ENCODE measurements at regions not wholly inside any gene's neighbourhood (a gene's known extent, or its start where the extent isn't known, plus 50 kb on each side); places are given as distances from the start of the nearest gene placed in this dataset.

GRCh38 chr20:56827763-56828162 lies 198.7 kb downstream of the TFAP2C start:
- Histone ChIP-seq H2BK15ac (ENCODE audit: low read depth, low read length) (no peak overlapping the region), H3K9ac (ENCODE audit: extremely low read depth, insufficient read length, low read length) (no peak overlapping the region), H4K20me1 (ENCODE audit: control insufficient read depth, insufficient read depth, insufficient read length) (no peaks in the 10 kb centered on the region), H3K79me2 (ENCODE audit: insufficient read depth, low read length) (no peaks in the 10 kb centered on the region), H2AK5ac (ENCODE audit: insufficient read length, low read length) (no peak overlapping the region), H3K23me2 (ENCODE audit: insufficient read length, low read depth, low read length, poor library complexity, severe bottlenecking) (no peaks in the 10 kb centered on the region), H3K18ac (ENCODE audit: insufficient read length, low read depth, low read length) (no peak overlapping the region), H3K27me3 (ENCODE audit: insufficient read depth, low read length) (no peaks in the 10 kb centered on the region), H3K9me3 (ENCODE audit: control insufficient read depth, low read depth, low read length) (no peaks in the 10 kb centered on the region), H4K91ac (ENCODE audit: insufficient read length, low read depth, low read length) (no peak overlapping the region), H3K4me1 (ENCODE audit: insufficient read depth, low read length) (peaks cover 3% of the 10 kb centered on the region; the same call in 1 of the 2 replicates), H3K27ac (ENCODE audit: insufficient read length, low read depth, low read length) (no peak overlapping the region), H4K8ac (replicated peaks; ENCODE audit: insufficient read length, low read depth, low read length) (no peak overlapping the region), H3K23ac (ENCODE audit: insufficient read length, low read depth, low read length) (no peak overlapping the region), H2AFZ (ENCODE audit: low read length) (no peak overlapping the region), H3K4ac (ENCODE audit: low read depth, low read length) (no peak overlapping the region), H3K4me2 (ENCODE audit: insufficient read depth, insufficient read length, low read length) (no peak overlapping the region), H4K5ac (ENCODE audit: insufficient read length, low read depth, low read length) (no peak overlapping the region), H2BK12ac (ENCODE audit: insufficient read length, low read depth, low read length) (no peak overlapping the region), H2BK20ac (ENCODE audit: low read depth, low read length, poor library complexity, severe bottlenecking) (no peak overlapping the region), H2BK5ac (ENCODE audit: insufficient read length, low read length) (no peak overlapping the region), H3T11ph (ENCODE audit: low read length) (no peak overlapping the region), H3K79me1 (ENCODE audit: insufficient read depth, low read depth, low read length, poor library complexity, severe bottlenecking) (no peaks in the 10 kb centered on the region), H2BK120ac (ENCODE audit: low read depth, low read length, poor library complexity, severe bottlenecking) (no peak overlapping the region), H3K14ac (ENCODE audit: insufficient read depth, low read length) (no peak overlapping the region), H3K56ac (ENCODE audit: insufficient read length, low read depth, low read length) (no peak overlapping the region)
- Mint-ChIP-seq H3K4me3 (no peak overlapping the region), H3K9me3 (no peaks in the 10 kb centered on the region; a peak in 1 of 5 replicates), H3K27ac (no peak overlapping the region), H3K27me3 (ENCODE audit: low read depth) (peaks cover 4% of the 10 kb centered on the region), H3K4me1 (peaks cover 52 to 59% of the 10 kb centered on the region in 2 experiments), H3K36me3 (ENCODE audit: insufficient read depth in 1 of 3, low read depth in 3 of 3) (no peaks in the 10 kb centered on the region; a peak in 1 of 7 replicates)
- no peak for TF ChIP-seq CTCF (conservative IDR thresholded peaks at IDR 0.05)
- no CpG with 5 or more reads among the region's 14 CpGs for WGBS (ENCODE audit: extremely low coverage, insufficient read length, low lambda C conversion rate)
- no peak for DNase-seq
